ENCODE measurements at regions not wholly inside any gene's neighbourhood (a gene's known extent, or its start where the extent isn't known, plus 50 kb on each side); places are given as distances from the start of the nearest gene placed in this dataset.

DNA sequence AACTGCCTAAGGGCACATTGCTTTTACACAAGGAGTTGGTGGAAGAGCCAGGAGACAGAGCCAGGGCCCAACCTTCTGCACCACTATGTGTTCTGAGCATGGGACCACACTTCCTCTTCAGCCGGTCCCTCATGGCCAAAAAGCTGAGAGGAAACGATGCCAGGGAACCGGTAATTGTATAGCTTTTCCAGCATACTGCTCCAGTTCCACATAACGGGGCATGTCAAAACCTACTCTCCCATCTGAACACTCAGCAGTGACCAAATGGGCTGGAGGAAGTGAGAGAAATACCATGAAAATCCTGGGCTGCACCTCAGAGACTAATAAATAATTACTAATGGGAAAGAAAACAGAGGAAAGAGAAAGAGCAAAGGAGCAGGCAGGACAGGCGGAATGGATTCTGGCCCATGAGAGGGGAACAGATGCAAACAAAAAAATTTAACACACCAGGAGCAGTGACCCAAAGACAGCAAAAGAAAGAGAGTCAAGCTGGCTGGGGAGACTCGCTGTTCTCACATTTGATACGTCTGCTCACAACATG, 52.0 kb upstream of the BMP2 start:
- H3K4me3 Mint-ChIP-seq = no peak overlapping the region
- DNase-seq (ENCODE audit: low spot score in 2 of 2, unreplicated experiment in 2 of 2) = no peak
- peaks cover 12% of the 10 kb centered on the region for H3K9me3 Mint-ChIP-seq
- TF ChIP-seq, protein P1, sequence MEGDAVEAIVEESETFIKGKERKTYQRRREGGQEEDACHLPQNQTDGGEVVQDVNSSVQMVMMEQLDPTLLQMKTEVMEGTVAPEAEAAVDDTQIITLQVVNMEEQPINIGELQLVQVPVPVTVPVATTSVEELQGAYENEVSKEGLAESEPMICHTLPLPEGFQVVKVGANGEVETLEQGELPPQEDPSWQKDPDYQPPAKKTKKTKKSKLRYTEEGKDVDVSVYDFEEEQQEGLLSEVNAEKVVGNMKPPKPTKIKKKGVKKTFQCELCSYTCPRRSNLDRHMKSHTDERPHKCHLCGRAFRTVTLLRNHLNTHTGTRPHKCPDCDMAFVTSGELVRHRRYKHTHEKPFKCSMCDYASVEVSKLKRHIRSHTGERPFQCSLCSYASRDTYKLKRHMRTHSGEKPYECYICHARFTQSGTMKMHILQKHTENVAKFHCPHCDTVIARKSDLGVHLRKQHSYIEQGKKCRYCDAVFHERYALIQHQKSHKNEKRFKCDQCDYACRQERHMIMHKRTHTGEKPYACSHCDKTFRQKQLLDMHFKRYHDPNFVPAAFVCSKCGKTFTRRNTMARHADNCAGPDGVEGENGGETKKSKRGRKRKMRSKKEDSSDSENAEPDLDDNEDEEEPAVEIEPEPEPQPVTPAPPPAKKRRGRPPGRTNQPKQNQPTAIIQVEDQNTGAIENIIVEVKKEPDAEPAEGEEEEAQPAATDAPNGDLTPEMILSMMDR (IDR thresholded peaks at IDR 0.05; ENCODE audit: unreplicated experiment) = no peak
- H3K27me3 Mint-ChIP-seq (ENCODE audit: low read depth) = no peaks in the 10 kb centered on the region
- peaks cover under 1% of the 10 kb centered on the region for H3K4me1 Mint-ChIP-seq
- H3K36me3 Mint-ChIP-seq = peaks cover 3% of the 10 kb centered on the region
- no peak overlapping the region for H3K27ac Mint-ChIP-seq

DNA sequence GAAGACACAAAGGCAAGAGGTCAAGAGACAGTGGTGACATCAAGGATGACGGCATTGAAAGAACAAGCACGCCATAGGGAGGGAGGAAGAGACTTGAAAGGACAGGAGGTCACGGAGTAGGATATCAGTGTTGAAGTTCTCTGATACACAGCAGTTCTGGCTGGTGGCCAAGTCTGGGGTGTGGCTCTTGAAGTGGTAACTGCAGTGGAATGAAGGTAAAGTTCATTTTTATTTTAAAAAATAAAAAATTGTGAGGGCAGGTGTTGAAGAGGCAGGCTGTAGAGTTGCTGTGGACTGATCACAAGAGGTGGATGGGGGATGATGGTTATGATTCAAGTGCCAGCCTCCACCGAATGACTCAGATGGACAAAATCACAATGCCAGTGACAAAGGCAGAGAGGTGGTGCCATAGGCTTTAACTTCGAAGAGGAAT, 53.2 kb upstream of the BMP2 start:
- TF ChIP-seq, protein P1 (IDR thresholded peaks at IDR 0.05; ENCODE audit: unreplicated experiment) = no peak
- no peaks in the 10 kb centered on the region for H3K27me3 Mint-ChIP-seq (ENCODE audit: low read depth)
- H3K9me3 Mint-ChIP-seq = peaks cover 8% of the 10 kb centered on the region
- no peak overlapping the region for H3K4me3 Mint-ChIP-seq
- no peak for DNase-seq (ENCODE audit: low spot score in 2 of 2, unreplicated experiment in 2 of 2)
- peaks cover 3% of the 10 kb centered on the region for H3K36me3 Mint-ChIP-seq
- peaks cover 13% of the 10 kb centered on the region for H3K4me1 Mint-ChIP-seq
- no peak overlapping the region for H3K27ac Mint-ChIP-seq

DNA sequence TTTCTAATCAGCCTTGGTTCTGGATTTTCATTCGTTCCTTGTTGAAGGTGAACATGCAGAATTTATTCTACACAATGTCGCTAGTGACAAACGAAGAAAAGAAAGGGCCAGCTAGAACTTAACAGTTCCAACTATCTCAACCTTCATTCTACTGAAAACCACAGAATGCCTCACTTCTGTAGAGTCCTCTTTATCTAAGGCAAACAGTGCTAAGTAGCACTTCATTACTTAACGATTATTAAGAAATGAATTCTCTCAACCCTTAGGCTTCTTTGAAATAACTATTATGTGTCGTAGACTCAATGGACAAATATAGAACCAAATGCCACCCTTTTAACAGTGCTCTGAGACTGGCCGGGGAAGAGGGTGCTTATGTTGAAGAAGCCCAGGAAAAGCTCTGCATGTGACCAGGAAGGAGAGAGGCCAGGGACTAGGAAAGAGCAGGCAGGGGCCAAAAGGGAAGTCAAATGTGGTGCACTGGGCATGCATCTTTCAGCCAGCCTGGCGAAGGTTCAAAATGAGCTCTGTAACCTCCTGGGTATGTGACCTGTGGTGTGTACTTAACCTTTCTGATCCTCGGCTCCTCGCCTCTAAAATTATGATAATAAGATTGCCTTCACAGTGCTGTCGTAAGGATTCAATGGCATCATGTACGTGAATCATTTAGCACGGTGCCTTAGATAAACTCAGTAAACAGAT, 55.4 kb upstream of the BMP2 start:
- H3K4me3 Mint-ChIP-seq = no peak overlapping the region
- TF ChIP-seq, protein P1 (IDR thresholded peaks at IDR 0.05; ENCODE audit: unreplicated experiment) = no peak
- no peaks in the 10 kb centered on the region for H3K9me3 Mint-ChIP-seq
- DNase-seq (ENCODE audit: low spot score in 2 of 2, unreplicated experiment in 2 of 2) = no peak
- no peaks in the 10 kb centered on the region for H3K27me3 Mint-ChIP-seq (ENCODE audit: low read depth)
- peaks cover 30% of the 10 kb centered on the region for H3K4me1 Mint-ChIP-seq
- no peaks in the 10 kb centered on the region for H3K36me3 Mint-ChIP-seq
- H3K27ac Mint-ChIP-seq = no peak overlapping the region

DNA sequence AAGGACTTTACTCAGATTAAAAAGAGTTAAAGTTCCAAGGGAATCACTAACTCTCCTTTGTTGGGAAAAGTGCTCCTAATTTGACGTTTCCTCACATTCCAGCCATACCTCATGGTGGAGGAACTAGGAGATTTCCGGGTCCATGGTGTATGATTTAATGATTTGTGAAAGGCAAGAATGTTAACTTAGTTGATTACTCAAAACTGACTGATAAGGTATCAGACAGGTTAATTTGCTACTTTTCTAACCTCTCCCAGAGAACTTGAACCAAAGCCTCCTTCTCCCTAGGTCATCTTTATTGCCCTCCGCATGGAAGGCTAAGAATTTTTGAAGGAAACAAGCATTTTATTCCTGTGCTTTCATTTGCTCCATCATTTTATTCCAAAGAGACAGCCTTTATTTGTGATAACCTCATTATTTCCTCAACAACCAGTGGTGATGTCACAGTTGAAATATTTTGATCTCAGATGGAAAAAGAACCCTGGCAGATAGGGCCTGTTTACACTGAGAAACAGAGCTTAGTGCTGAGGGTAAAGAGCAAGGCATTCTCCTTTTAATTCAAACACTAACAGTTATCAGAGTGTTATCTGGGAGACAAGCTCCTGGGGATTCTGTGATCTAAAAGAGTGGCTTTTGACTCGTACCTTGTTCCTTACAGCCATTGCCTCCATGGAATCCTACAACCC, 57.4 kb upstream of the BMP2 start:
- Mint-ChIP-seq H3K4me1 (peaks cover 42% of the 10 kb centered on the region), H3K27ac (peak overlapping the region; percentile 60), H3K4me3 (no peak overlapping the region)

DNA sequence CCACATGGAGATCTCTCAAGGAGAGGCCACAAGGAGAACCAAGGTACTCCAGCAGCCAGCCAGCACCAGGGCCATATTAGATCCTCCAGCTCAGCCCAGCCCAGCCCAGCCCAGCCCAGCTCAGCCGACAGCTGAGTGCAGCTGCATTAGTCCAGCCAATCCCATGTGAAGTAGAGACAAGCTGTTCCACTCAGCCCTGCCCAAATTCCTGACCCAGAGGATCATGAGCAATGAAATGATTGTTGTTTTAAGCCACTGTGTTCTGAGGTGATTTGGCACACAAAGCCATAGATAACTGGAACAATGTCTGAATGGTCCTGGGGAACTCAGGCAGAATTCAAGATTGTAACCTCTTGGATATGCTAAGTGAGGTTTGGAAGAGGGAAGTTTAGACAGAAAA, 59.5 kb upstream of the BMP2 start:
- TF ChIP-seq, protein P1 (IDR thresholded peaks at IDR 0.05; ENCODE audit: unreplicated experiment) = no peak
- no peak for DNase-seq (ENCODE audit: low spot score in 2 of 2, unreplicated experiment in 2 of 2)
- H3K9me3 Mint-ChIP-seq = no peaks in the 10 kb centered on the region
- H3K27ac Mint-ChIP-seq = no peak overlapping the region
- no peak overlapping the region for H3K4me3 Mint-ChIP-seq
- H3K36me3 Mint-ChIP-seq = no peaks in the 10 kb centered on the region
- no peaks in the 10 kb centered on the region for H3K27me3 Mint-ChIP-seq (ENCODE audit: low read depth)
- H3K4me1 Mint-ChIP-seq = peaks cover 46% of the 10 kb centered on the region

More for the DNA sequence above, 57.4 kb upstream of the BMP2 start:
- DNase-seq (ENCODE audit: low spot score in 2 of 2, unreplicated experiment in 2 of 2) = no peak
- TF ChIP-seq, protein P1 (IDR thresholded peaks at IDR 0.05; ENCODE audit: unreplicated experiment) = no peak
- Mint-ChIP-seq H3K27me3 (ENCODE audit: low read depth) (no peaks in the 10 kb centered on the region), H3K36me3 (no peaks in the 10 kb centered on the region), H3K9me3 (no peaks in the 10 kb centered on the region)
